ENCODE measurements at regions not wholly inside any gene's neighbourhood (a gene's known extent, or its start where the extent isn't known, plus 50 kb on each side); places are given as distances from the start of the nearest gene placed in this dataset.
"Not testable (repeated sequence)": the region's sequence is repeated elsewhere in the genome, so short reads cannot be mapped to it uniquely, and the experiment has no call there.

DNA sequence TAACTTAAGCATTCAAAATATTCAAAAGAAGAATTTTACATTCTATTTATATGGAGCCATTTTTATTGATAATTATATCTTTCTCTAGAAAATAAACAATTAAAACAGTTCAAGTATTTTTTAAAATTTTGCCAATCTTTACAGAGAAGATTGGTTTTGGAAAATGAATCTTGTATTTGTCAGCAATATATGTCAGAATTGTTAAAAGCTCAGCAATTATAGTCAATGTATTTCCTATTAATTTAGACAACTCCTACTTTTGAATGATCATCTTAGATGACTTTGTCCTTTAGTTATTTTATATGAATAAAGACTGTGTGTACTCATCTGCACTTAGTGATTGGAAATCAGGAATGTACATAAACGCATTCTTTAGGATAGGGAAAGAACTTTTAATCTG lies 223.9 kb upstream of the MAD2L1 start:
- no peak for DNase-seq

DNA sequence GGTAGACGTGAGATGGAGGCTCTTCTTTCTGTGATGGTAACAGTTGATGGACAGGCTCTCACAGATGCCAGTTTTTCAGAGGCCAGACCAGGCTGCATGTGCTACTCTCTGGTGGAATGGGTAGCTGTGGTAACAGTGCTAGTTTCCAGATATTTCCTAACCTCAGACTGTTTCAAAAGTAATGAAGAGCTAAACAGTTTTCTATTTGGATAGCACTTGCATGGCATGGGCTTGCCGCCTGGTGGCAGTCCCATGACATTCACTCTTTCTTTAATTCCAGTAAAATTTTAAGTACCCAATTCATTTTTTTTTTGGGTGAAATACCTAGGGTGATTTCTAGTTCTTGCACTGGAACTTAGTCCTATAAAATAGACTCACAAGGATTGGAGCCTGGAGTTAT lies 220.2 kb upstream of the MAD2L1 start:
- no peak for DNase-seq

DNA sequence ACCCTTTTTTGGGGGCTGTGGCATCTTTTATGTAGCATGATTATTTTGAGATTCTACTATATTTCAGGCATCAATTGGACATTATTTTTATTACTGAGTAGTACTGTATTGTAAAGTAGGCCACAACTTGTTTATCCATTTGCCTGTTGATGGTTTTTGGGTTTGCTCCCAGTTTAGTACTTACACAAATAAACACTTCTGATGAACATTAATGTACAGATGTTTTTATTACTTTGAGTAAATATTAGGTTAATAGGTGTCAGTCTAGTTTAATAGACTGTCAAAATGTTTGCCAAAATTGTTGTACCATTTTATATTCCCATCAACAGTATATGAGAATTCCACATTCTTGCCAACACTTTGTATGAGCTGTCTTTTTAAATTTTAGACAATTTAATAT lies 214.9 kb upstream of the MAD2L1 start:
- no peak for DNase-seq

DNA sequence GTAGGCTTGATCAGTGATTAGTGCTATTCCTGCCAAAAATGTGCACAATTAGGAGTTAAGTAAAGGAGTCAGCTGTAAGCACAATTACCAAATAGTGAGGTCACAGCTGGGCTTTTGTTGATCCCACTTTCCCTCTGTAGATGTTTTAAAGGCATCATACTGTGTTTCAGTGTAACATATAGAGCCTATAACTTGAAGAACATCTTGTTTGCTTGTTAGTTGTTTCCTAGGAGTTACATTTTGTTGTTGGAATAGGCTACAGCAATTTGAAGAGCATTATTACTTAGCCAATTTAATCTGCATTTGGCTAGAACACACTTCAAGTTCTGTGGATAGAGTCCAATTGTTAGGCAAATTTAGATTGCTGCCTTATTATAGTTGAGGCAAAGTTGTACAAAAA lies 210.7 kb upstream of the MAD2L1 start:
- DNase-seq, result no peak

DNA sequence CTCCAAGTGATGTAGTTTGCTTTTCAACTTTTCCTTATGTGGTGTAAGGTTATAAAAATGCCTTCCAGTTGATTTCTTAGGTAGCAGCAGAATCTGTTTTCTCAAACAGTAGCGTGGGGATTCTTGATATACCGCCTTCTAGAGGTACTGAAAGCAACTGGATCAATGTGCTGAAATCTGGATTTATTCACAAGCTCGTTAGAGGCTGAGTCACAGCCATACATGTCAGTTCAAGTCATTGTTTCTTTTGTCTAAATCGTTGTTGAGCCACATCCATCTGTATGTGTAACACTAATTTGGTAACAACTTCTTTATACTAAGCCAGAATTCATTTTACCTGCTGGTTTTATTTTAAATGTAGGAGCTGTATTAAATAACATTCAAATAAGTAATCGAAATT lies 200.0 kb upstream of the MAD2L1 start:
- no peak for DNase-seq

- DNase-seq, result no peak
These were observed 197.0 kb upstream of the MAD2L1 start for GRCh38 chr4:120263618-120264017.

GRCh38 chr4:120261117-120261516 lies 194.5 kb upstream of the MAD2L1 start:
- no peak for DNase-seq

DNA sequence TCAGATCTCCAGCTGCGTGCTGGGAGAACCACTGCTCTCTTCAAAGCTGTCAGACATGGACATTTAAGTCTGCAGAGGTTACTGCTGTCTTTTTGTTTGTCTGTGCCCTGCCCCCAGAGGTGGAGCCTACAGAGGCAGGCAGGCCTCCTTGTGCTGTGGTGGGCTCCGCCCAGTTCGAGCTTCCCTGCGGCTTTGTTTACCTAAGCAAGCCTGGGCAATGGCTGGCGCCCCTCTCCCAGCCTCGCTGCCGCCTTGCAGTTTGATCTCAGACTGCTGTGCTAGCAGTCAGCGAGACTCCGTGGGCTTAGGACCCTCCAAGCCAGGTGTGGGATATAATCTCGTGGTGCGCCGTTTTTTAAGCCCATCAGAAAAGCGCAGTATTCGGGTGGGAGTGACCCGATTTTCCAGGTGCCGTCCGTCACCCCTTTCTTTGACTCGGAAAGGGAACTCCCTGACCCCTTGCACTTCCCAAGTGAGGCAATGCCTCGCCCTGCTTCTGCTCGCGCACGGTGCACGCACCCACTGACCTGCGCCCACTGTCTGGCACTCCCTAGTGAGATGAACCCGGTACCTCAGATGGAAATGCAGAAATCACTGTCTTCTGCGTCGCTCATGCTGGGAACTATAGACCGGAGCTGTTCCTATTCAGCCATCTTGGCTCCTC lies 189.6 kb upstream of the MAD2L1 start:
- DNase-seq, result peak; percentile 31

GRCh38 chr4:120238277-120238973 lies 171.8 kb upstream of the MAD2L1 start:
- no peak for DNase-seq

DNA sequence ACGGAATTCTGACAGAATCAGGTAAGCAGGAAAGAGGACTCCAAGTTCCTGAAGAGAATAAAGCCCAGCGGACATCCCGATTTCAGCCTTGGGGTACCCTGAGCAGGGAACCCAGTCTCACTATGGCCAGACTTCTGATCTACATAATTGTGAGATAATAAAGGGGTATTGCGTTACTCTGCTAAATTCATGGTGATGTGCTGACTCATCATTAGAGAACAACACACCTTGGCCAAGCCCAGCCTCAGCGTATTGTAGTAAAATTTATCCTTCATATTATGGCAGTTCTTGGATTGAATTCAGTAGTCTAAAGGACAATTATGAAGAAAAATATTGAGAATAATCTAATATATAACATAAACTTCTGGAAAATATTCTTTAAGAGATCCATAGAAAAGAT lies 170.2 kb upstream of the MAD2L1 start:
- no peak for DNase-seq

DNA sequence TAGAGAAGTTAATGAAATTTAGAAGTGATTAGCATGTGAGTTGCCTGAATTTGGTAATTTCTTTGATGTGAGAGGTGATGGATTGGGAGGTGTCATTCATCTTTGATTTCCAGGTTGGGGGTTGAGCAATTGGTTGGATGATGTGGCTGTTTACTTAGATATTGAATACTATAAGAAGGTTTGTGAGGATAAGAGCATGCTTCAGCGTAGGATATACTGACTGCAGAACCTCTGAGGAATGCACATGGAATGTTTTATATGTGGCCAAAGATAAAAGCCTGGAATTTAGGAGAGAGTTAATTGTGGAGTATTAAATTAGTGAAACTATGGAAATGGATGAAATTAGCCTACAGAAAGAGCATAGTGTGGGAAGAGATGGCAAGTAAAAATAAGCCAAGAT lies 165.4 kb upstream of the MAD2L1 start:
- DNase-seq, result no peak

DNA sequence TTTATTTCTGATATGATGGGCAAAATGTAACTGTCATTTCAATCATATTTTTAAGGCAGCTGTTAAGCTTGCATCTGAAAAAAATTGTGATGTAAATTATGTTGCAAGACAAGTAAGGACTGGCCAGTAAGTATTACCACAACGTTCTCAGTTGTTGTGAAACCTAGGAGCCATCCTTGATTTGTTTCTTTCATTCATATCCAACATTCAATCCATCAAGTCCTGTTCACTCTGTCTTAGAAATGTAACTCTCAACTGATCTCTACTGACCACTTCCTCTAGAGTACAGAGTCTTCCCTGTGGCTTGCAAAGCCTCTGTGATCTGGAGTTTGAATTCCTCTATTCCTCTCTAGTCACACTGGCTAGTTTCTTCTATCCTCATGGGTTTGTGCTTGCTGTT lies 161.4 kb upstream of the MAD2L1 start:
- DNase-seq, result no peak

DNA sequence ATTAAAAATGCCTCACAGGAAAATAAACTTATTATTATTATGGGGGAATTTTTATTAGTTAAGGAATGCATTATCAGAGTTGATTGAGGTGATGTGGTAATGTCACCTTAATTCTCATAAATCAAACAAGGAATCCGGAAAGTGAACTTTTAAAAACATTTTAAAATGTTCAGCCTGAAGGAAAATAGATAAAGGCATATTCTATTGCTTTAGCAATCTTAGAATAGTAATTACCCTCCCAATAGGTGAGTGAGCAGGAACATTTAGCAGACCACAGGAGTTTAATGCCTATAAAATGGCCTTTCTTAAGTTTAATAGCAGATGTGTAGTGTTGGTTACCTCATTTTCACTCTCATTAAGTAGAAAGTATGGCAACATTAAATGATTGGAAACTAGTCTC lies 160.9 kb upstream of the MAD2L1 start:
- no peak for DNase-seq

DNA sequence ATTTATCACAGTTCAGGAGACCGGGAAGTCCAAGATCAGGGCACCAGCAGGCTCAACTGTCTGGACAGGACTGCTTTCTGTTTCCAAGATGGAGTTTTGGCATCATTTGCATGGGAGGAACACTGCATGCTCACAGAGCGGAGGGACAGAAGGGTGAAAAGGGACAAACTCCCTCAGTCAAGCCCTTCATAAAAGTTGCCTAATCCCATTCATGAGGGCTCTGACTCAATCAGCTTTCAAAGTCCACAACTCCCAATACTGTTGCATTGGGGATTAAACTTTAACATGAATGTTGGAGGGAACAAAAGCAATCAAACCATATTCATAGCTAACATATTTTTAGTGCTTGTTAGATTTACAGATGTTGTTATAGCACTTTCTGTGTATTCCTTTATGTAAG lies 158.9 kb upstream of the MAD2L1 start:
- no peak for DNase-seq

DNA sequence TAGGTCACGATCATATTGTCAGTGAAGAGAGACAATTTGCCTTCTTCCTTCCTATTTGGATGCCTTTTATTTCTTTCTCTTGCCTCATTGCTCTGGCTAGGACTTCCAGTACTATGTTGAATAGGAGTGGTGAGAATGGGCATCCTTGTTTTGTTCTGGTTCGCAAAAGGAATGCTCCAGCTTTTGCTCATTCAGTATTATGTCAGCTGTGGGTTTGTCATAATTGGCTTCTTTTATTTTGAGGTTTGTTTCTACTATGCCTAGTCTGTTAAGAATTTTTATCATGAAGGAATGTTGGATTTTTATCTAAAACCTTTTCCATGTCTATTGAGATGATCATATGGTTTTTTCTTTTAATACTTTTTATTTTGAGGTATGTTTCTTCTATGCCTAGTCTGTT lies 152.3 kb upstream of the MAD2L1 start:
- DNase-seq, result no peak

DNA sequence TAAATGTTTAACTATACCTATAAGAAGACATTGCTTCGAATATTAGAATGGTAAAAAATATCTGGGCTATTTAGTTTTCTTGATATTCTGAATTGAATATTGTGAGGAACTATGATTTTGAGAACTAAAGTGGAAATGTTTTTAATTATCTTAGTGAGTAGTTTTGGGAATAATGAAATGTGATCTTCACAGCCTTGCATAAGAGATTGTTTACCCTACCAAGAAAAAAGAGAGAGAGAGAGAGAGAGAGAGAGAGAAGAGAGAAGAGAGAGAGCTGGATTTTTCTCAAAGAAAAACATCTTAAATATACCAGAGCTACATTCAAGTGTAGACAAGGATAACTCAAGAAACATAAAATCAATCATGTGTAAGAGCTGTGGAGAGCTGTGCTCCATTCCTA lies 148.7 kb upstream of the MAD2L1 start:
- no peak for DNase-seq

GRCh38 chr4:120211408-120212015 lies 144.9 kb upstream of the MAD2L1 start:
- no peak for DNase-seq

DNA sequence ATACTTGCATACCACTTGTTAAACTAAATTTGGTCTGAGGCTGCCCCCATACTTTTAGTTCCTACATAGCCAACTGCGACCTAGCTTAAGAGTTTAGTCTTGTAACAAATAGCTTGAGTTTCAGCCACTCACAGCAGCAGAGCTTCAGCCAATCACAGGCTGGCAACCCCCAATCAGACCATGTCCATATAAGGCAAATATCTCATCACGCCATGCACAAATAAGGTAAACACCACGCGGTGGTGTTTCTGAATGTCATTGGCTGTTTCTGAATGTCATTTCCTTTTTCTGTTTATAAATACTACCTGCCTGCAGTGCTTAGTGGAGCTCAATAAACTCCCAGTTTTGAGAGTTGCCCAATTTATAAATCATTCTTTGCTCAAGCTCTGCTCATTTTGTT lies 143.1 kb upstream of the MAD2L1 start:
- no peak for DNase-seq

- DNase-seq, result no peak
These were observed 140.4 kb upstream of the MAD2L1 start for GRCh38 chr4:120207021-120207420.

DNA sequence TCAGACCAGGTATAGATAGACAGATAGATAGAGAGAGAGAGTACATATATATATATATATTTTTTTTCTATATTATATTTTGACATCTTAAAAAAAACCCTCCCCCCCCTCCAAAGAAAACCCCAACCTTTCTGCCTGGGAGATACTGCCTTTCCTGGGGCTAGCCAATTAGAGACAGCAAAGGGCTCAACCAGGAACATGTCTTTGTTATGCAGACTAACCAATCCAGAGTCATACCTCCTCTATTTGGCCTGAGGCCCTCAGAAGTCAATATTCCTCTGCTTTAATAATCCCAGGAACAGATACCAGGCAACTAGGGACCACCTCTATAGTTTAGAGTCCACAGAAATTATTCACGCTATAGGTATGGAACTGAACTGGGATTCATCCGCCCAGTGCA lies 135.6 kb upstream of the MAD2L1 start:
- DNase-seq, result no peak

DNA sequence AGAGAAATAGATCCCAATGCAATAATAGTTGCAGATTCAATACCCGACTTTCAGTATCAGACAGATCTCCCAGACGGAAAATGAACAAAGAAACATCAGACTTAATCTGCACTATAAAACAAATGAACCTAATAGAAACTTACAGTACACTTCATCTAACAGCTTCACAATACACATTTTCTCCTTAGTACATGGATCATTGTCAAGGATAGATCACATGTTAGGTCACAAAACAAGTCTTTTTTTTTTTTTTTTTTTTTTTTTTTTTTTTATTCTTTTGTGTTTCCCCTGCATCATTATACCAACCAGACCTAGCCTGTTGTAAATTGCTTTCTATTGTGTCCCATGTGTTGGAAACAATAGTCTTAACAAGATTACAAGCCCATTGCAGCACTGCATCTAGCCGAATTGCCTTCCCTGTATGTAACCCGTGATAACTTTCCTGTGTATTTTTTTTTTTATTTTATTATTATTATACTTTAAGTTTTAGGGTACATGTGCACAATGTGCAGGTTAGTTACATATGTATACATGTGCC lies 134.0 kb upstream of the MAD2L1 start:
- not testable (repeated sequence) for DNase-seq

- DNase-seq, result no peak
These were observed 131.8 kb upstream of the MAD2L1 start for GRCh38 chr4:120198411-120198810.

DNA sequence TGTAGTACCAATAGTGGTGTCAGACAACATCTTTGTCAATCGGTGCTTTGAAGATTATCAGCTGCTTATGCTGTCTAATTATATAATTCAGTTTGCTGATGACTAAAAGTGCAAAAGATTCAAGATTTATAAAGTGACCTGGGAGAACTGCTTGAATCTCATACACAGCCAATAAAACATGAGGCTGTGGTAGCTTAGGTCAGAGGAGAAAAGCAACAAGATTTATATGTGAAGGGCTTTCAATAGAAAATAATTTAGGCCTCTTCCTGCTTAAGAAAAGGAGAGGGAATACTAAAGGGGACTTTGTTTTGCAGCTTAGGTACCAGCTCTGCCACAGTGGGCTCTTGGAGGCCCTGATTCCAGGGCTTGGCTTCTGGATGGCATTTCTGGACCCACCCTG lies 111.0 kb upstream of the MAD2L1 start:
- DNase-seq, result no peak

GRCh38 chr4:120175272-120175671 lies 108.6 kb upstream of the MAD2L1 start:
- DNase-seq, result no peak

Data from NCI-H146 (cell line).